ENCODE measurements at regions not wholly inside any gene's neighbourhood (a gene's known extent, or its start where the extent isn't known, plus 50 kb on each side); places are given as distances from the start of the nearest gene placed in this dataset.

DNA sequence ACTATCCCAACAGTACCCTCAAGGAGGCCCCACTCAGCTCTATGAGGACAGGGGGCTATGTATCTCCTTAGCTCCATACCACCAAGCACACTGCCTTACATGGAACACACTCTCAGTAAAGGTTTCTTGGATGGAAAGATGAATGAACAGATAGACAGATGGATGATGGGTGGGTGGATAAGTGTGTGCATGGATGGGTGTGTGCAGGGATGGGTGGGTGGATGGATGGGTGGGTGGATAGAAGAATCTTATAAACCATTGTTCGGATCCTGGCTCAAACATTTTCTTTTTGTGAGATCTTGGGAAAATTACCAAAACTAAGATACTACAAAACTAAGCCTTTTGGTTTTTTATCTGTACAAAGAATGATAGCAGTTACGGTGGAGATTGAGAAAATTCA lies 111.0 kb upstream of the NFIA start:
- TF ChIP-seq CTCF (optimal IDR thresholded peaks at IDR 0.05 in 1 of 3, IDR thresholded peaks at IDR 0.05 in 1 of 3, conservative IDR thresholded peaks at IDR 0.05 in 1 of 3; ENCODE audit: extremely low read depth in 1 of 3, insufficient read depth in 2 of 3, low read length in 3 of 3) (no peak), EZH2 (IDR thresholded peaks at IDR 0.05; ENCODE audit: low read length) (no peak)

Measured in keratinocyte (primary cell).